ENCODE measurements at regions not wholly inside any gene's neighbourhood (a gene's known extent, or its start where the extent isn't known, plus 50 kb on each side); places are given as distances from the start of the nearest gene placed in this dataset.

DNA sequence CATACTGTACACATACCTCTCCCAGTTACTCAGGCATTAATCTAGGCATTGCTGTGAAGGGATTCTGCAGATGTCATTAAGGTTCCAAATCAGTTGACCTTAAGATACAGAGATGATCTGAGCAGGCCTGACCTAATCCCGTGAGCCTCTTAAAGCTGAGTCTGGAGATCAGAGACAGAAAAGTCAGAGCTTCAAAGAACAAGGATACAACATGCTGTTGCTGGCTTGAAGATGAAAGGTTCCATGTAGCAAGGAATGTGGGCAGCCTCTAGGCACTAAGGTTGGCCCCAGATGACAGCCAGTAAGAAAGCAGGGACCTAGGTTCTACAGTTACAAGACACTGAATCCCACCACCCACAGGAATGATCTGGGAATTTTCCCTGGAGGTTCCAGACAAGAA lies 81.1 kb downstream of the MAP1LC3B2 start:
- no peak overlapping the region for H3K4me2 ChIP-seq (ENCODE audit: insufficient read depth in 1 of 2, low read depth in 2 of 2, low read length in 2 of 2)
- 94% methylated on average over 1 of the region's 1 CpG; no CpG with 5 or more reads in 1 of the 2 experiments for WGBS, 2 experiments (ENCODE audit: extremely low coverage in 1 of 2, insufficient coverage in 1 of 2, insufficient read length in 1 of 2, insufficient replicate concordance in 2 of 2, low coverage in 1 of 2, low lambda C conversion rate in 2 of 2, missing lambda C conversion rate in 1 of 2)
- no peak overlapping the region for H2BK5ac ChIP-seq (ENCODE audit: low read depth, low read length)
- no peaks in the 10 kb centered on the region for H3K79me2 ChIP-seq (ENCODE audit: control insufficient read depth in 1 of 2, insufficient read depth in 2 of 2, low read length in 2 of 2)
- no peaks in the 10 kb centered on the region for H4K20me1 ChIP-seq (replicated peaks in 1 of 2; ENCODE audit: control insufficient read depth in 1 of 2, insufficient read depth in 2 of 2, low read length in 2 of 2)
- H2BK20ac ChIP-seq (ENCODE audit: low read length): no peak overlapping the region
- no peak overlapping the region for H3K4me3 ChIP-seq (ENCODE audit: extremely low read depth in 1 of 4, insufficient read depth in 2 of 4, low read depth in 3 of 4, low read length in 4 of 4)
- no peak overlapping the region for H3K56ac ChIP-seq (replicated peaks; ENCODE audit: insufficient read length, low read depth, low read length)
- H3K14ac ChIP-seq (ENCODE audit: insufficient read length): no peak overlapping the region
- H4K8ac ChIP-seq (ENCODE audit: extremely low read depth, insufficient read depth, low read length): no peak overlapping the region
- H2AFZ ChIP-seq (ENCODE audit: low read length): no peak overlapping the region
- no peak overlapping the region for H4K5ac ChIP-seq (ENCODE audit: insufficient read length, low read depth, low read length)
- DNase-seq (ENCODE audit: low read depth in 1 of 2, low spot score in 2 of 2) (no peak), FAIRE-seq (no peak)
- no peak overlapping the region for H3K23ac ChIP-seq (ENCODE audit: insufficient read length)
- peaks cover 0 to 2% of the 10 kb centered on the region in 2 experiments; a peak in 1 of 4 replicates for H3K9me3 ChIP-seq (ENCODE audit: insufficient read depth in 2 of 2, low read depth in 1 of 2, low read length in 1 of 2)
- H4K91ac ChIP-seq (replicated peaks; ENCODE audit: insufficient read length, low read length): no peak overlapping the region
- no peak overlapping the region for H3K27ac ChIP-seq (ENCODE audit: low read depth, low read length)
- H3K18ac ChIP-seq (ENCODE audit: extremely low read depth, low read length): no peak overlapping the region
- H2BK120ac ChIP-seq (replicated peaks; ENCODE audit: low read depth, low read length): no peak overlapping the region
- H2BK12ac ChIP-seq (ENCODE audit: low read depth, low read length): no peak overlapping the region
- H3K4ac ChIP-seq (replicated peaks; ENCODE audit: insufficient read length, low read depth, low read length): no peak overlapping the region
- no peak overlapping the region for H3K9ac ChIP-seq (replicated peaks in 1 of 4; ENCODE audit: extremely low read depth in 1 of 4, low read depth in 3 of 4, low read length in 3 of 4)
- H3K27me3 ChIP-seq (replicated peaks in 1 of 4; ENCODE audit: control insufficient read depth in 3 of 4, extremely low read depth in 1 of 4, insufficient read depth in 3 of 4, low read length in 3 of 4): no peaks in the 10 kb centered on the region
- ChIA-PET POLR2A (ENCODE audit: partially characterized antibody) (no interaction called here), CTCF (ENCODE audit: partially characterized antibody) (interaction anchor here (1.1 kb wide), 1 partner anchor 64 kb away, joined by 3 read pairs; no protein-coding TSS in a partner anchor)
- no peaks in the 10 kb centered on the region for H3K36me3 ChIP-seq (ENCODE audit: control insufficient read depth in 2 of 4, insufficient read depth in 4 of 4, low read length in 3 of 4)
- TF ChIP-seq GTF2F1 (IDR thresholded peaks at IDR 0.05; ENCODE audit: borderline replicate concordance, low read depth, low read length): no peak
- no peak for TF ChIP-seq TBP (IDR thresholded peaks at IDR 0.05; ENCODE audit: low read depth, low read length)
- no peaks in the 10 kb centered on the region for H3K79me1 ChIP-seq (ENCODE audit: low read depth, low read length)
- no peaks in the 10 kb centered on the region for H3K4me1 ChIP-seq (replicated peaks in 1 of 4; ENCODE audit: control insufficient read depth in 3 of 4, insufficient read depth in 4 of 4, low read length in 3 of 4)
- no peak overlapping the region for H2BK15ac ChIP-seq (ENCODE audit: low read length)
- no peaks in the 10 kb centered on the region for H3K23me2 ChIP-seq (ENCODE audit: low read depth, low read length)
- H2AK5ac ChIP-seq (ENCODE audit: low read depth, low read length): no peak overlapping the region

Data from H1 (cell line).